ENCODE measurements at regions not wholly inside any gene's neighbourhood (a gene's known extent, or its start where the extent isn't known, plus 50 kb on each side); places are given as distances from the start of the nearest gene placed in this dataset.

DNA sequence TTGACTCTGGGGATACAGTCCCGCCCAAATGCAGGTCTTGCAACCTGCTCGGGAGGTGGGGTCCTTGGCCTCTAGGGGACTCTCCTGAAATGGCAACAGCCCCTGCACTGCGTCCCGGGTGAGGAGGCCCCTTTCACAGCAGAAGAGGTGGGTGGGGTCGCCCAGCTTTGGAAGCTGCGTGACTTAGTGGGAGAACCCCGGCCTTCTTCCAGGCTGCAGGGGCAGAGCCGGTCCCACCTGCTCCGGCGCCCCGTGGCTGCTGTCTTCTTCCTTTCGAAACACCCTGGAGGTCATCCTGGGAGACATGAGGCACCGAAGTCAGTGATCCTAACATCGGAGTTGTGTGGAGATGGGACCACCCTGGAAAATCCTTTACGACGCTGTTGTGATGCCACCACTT is 103.7 kb upstream of the ADRA2C start:
- H3K4me3 ChIP-seq (ENCODE audit: low read depth, low read length) = no peak overlapping the region
- no peak for TF ChIP-seq POLR2A (IDR thresholded peaks at IDR 0.05; ENCODE audit: extremely low read depth, insufficient read length)
- TF ChIP-seq, protein P1, sequence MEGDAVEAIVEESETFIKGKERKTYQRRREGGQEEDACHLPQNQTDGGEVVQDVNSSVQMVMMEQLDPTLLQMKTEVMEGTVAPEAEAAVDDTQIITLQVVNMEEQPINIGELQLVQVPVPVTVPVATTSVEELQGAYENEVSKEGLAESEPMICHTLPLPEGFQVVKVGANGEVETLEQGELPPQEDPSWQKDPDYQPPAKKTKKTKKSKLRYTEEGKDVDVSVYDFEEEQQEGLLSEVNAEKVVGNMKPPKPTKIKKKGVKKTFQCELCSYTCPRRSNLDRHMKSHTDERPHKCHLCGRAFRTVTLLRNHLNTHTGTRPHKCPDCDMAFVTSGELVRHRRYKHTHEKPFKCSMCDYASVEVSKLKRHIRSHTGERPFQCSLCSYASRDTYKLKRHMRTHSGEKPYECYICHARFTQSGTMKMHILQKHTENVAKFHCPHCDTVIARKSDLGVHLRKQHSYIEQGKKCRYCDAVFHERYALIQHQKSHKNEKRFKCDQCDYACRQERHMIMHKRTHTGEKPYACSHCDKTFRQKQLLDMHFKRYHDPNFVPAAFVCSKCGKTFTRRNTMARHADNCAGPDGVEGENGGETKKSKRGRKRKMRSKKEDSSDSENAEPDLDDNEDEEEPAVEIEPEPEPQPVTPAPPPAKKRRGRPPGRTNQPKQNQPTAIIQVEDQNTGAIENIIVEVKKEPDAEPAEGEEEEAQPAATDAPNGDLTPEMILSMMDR (IDR thresholded peaks at IDR 0.05; ENCODE audit: low read depth, low read length) = no peak
- TF ChIP-seq MYC (IDR thresholded peaks at IDR 0.05; ENCODE audit: low read depth, low read length) = no peak
- TF ChIP-seq, protein P2, sequence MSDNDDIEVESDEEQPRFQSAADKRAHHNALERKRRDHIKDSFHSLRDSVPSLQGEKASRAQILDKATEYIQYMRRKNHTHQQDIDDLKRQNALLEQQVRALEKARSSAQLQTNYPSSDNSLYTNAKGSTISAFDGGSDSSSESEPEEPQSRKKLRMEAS (IDR thresholded peaks at IDR 0.05; ENCODE audit: low read depth, low read length) = no peak
- no peak for DNase-seq (ENCODE audit: low read depth)

DNA sequence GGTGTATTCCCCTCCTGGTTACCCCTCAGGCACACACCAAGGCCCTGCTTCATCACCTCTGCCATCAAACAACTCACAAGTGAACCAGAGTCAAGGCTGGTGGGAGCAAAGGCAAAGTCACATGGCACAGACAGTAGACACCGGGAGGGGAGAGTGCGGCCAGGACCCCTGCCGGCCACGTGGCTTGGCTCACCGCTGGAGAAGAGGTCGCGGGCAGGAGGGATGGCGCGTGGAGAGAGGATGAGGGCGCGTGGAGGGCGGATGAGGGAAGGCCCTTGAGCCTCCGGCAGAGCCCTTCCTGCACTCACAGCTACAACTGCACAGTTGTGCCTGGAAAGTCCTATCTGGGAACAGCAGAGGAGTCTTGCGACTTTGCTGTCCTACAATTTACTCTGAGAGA is 104.2 kb upstream of the ADRA2C start:
- DNase-seq (ENCODE audit: low read depth) = no peak
- no peak overlapping the region for H3K4me3 ChIP-seq (ENCODE audit: low read depth, low read length)
- TF ChIP-seq, protein P2 (IDR thresholded peaks at IDR 0.05; ENCODE audit: low read depth, low read length) = no peak

DNA sequence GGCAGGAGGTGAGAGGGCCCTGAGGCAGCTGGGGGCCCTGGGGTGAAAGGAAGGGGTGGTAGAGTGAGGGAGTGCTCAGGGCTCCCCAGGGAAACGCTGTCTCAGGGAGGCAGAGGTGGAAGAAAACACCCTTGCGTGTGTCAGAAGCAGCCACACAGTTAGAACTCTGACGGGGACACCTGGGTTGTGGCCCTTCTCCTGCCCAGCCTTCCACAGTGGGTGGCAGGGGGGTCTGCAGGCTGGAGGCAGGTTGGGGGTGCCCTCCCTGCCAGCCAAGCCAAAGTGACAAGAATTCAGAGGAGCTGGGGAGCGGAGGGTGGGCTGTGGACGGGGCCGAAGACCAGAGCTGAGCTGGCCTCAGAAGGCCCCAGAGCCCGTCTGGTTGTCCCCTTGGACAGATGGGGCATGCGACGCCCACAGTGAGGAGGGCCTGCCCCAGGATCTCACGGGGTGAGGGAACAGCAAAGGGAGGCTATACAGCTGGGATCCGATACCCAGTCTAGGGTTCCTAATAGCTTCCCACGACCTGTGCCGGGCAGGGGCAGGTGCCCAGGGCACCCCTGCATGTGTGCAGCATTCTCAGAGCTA is 105.2 kb upstream of the ADRA2C start:
- no peak for DNase-seq (ENCODE audit: low read depth)
- TF ChIP-seq, protein P2 (IDR thresholded peaks at IDR 0.05; ENCODE audit: low read depth, low read length) = no peak
- TF ChIP-seq, protein P1 (IDR thresholded peaks at IDR 0.05; ENCODE audit: low read depth, low read length) = no peak
- TF ChIP-seq POLR2A (IDR thresholded peaks at IDR 0.05; ENCODE audit: extremely low read depth, insufficient read length) = no peak
- no peak for TF ChIP-seq MYC (IDR thresholded peaks at IDR 0.05; ENCODE audit: low read depth, low read length)
- no peak overlapping the region for H3K4me3 ChIP-seq (ENCODE audit: low read depth, low read length)

DNA sequence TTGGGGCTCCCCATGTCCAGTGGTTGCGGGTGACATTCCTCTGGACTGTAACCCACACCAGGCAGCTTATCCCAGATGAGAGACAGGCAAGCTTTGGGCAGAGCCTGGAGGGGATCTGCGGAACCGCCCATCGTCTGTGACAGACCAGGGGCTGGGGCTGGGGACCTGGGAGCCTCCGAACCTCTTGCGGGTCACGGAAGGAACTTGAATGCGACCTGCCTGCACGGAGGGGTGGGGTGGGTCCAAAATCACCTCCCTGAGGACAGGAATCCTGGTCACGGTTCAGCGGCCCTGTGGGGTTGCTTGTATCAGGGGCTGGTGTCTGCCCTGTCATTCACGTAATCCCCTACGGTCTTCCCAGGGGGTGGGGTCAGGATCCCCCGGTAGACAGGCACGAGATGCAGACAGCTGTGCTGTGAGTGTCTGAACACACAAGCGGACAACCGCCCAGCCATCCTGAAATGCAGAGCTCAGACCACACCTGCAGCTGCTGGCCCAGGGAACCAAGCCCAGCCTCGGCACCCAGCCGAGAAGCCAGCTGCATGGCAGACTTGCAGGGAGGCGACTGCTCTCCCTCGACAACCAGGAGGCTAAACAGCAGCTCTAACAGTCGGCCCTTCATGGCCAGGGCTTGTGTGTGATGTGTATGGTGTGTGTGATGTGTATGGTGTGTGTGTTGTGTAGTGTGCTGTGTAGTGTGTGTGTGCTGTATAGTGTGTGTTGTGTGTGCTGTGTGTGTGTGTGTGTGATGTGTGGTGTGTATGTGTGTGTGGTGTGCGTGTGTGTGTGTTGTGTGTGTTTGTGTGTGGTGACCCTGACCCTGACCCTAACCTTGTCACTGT is 105.9 kb upstream of the ADRA2C start:
- DNase-seq (ENCODE audit: low read depth) = no peak
- TF ChIP-seq, protein P2 (IDR thresholded peaks at IDR 0.05; ENCODE audit: low read depth, low read length) = no peak
- TF ChIP-seq, protein P1 (IDR thresholded peaks at IDR 0.05; ENCODE audit: low read depth, low read length) = no peak
- TF ChIP-seq POLR2A (IDR thresholded peaks at IDR 0.05; ENCODE audit: extremely low read depth, insufficient read length) = no peak
- TF ChIP-seq MYC (IDR thresholded peaks at IDR 0.05; ENCODE audit: low read depth, low read length) = no peak
- H3K4me3 ChIP-seq (ENCODE audit: low read depth, low read length) = no peak overlapping the region

DNA sequence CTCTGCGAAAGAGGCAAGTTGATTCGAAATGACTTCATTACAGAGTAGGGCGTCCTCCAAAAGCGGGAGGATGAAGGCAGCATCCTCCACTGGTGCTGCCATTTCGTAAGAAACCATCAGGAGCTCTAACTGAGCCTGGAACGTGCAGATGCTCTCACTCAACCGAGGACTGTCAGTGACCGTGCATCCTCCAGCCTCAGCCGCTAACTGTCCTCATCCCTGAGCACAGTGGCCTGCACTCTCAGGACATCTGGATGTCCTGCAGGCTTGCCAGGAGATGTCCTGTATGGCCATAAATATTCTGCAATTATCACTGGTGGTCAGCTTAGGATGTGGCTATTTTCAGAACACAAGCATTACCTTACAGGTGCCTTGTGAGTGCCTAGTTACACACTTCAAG is 107.1 kb upstream of the ADRA2C start:
- DNase-seq (ENCODE audit: low read depth) = no peak
- H3K4me3 ChIP-seq (ENCODE audit: low read depth, low read length) = no peak overlapping the region
- TF ChIP-seq, protein P2 (IDR thresholded peaks at IDR 0.05; ENCODE audit: low read depth, low read length) = no peak
- TF ChIP-seq, protein P1 (IDR thresholded peaks at IDR 0.05; ENCODE audit: low read depth, low read length) = no peak
- TF ChIP-seq POLR2A (IDR thresholded peaks at IDR 0.05; ENCODE audit: extremely low read depth, insufficient read length) (no peak), MYC (IDR thresholded peaks at IDR 0.05; ENCODE audit: low read depth, low read length) (no peak)

DNA sequence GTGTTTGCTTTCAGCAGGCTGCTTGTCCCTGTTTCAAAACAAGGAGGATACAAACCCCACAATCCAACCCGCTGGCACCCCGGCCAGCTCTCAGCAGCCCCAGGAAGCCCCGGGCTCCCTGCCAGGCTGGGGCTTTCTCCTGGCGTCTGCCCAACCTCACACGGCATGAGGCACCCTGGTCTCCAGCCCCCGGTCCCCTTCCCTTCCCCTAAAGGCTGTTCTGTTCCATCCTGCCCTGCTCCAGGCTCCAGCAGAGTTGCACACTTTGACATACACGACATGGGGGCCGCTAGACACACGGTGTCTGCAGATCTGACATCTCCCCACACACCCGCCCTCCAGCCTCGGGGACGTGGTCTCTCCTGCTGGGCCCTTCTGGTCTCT is 107.7 kb upstream of the ADRA2C start:
- DNase-seq (ENCODE audit: low read depth) = no peak
- H3K4me3 ChIP-seq (ENCODE audit: low read depth, low read length) = no peak overlapping the region

More for the DNA sequence above, 107.7 kb upstream of the ADRA2C start:
- no peak for TF ChIP-seq MYC (IDR thresholded peaks at IDR 0.05; ENCODE audit: low read depth, low read length)
